K562 (cell line): ENCODE measurements at regions not wholly inside any gene's neighbourhood (a gene's known extent, or its start where the extent isn't known, plus 50 kb on each side); places are given as distances from the start of the nearest gene placed in this dataset.

Experiments used
- ATAC-seq: fragments of 200-7000 bp; cut with Tn5 transposase; 3 replicates; pipeline ENCODE4 v1.9.1; 2020; ENCODE audit warnings: moderate library complexity
- BruUV-seq: library from RNA; stranded (reverse); fragments of 400-500 nt; replicated peaks from 2 replicates; lab custom pipeline; 2021; lab: Mats Ljungman, UMichigan
- CTCF ChIA-PET: fragments of 300-600 bp; formaldehyde crosslinking; extraction: SDS; loops from one replicate; lab custom pipeline; 2021; ENCODE audit warnings: low intra/inter-chr PET ratio; lab: Yijun Ruan, JAX
- POLR2A ChIA-PET: fragments of 300-600, 350-650 bp; sonication (Branson Sonifier 250); formaldehyde crosslinking; extraction: SDS; loops from one replicate; lab custom pipeline; 2021; ENCODE audit warnings: antibody characterized with exemption, inconsistent platforms; lab: Yijun Ruan, JAX
- DNase-seq, 4 experiments: peaks; one replicate each; pipeline versions ENCODE4 v3.0.0 to v3.0.0-alpha.2; 2011 to 2018; ENCODE audit warnings: low spot score in 3 of 4, mixed read lengths in 3 of 4; ENCODE audit errors: extremely low read depth in 1 of 4
- FAIRE-seq: peaks from 2 replicates; lab custom pipeline; 2011; peaks lifted over from hg19 to GRCh38; lab: Jason Lieb, UNC
- H2AFZ ChIP-seq: 2 replicates; pipeline ENCODE4 v1.6.0; 2011; ENCODE audit warnings: low read depth, low read length, control low read depth, inconsistent platforms
- H3K27ac ChIP-seq: fragments of 200-600 bp; 3 replicates; pipeline ENCODE4 v1.8.0; 2011; ENCODE audit warnings: low read depth, mild to moderate bottlenecking, control low read depth, inconsistent platforms, low read length, moderate library complexity, mixed read lengths; ENCODE audit errors: extremely low read depth
- H3K27me3 ChIP-seq, 2 experiments: fragments of 300-600 bp in 1 of 2; 2 replicates in 1 of 2; 3 replicates in 1 of 2; pipeline versions ENCODE4 v1.6.0 to v1.8.0; 2011; ENCODE audit warnings: inconsistent platforms in 2 of 2, low read length in 2 of 2, mild to moderate bottlenecking in 1 of 2, mixed read lengths in 1 of 2, moderate library complexity in 1 of 2; ENCODE audit not compliant: control insufficient read depth in 2 of 2, insufficient read depth in 2 of 2
- H3K36me3 ChIP-seq: fragments of 300-600 bp; 3 replicates; pipeline ENCODE4 v1.8.0; 2011; ENCODE audit warnings: mild to moderate bottlenecking, low read length, inconsistent platforms; ENCODE audit not compliant: control insufficient read depth, insufficient read depth
- H3K4me1 ChIP-seq, 2 experiments: fragments of 200-600 bp in 1 of 2; replicated peaks in 1 of 2; 2 replicates in 1 of 2; 3 replicates in 1 of 2; pipeline versions ENCODE4 v1.5.1 to v1.8.0; 2011; ENCODE audit warnings: inconsistent platforms in 2 of 2, low read length in 2 of 2, mild to moderate bottlenecking in 1 of 2, mixed read lengths in 1 of 2, moderate library complexity in 1 of 2; ENCODE audit not compliant: control insufficient read depth in 2 of 2, insufficient read depth in 2 of 2
- H3K4me2 ChIP-seq: 2 replicates; pipeline ENCODE4 v1.6.1; 2011; ENCODE audit warnings: low read length, control low read depth, inconsistent platforms, mixed read lengths; ENCODE audit not compliant: insufficient read depth
- H3K4me3 ChIP-seq: fragments of 200-600 bp; sonication (generic), shearing (Covaris generic); 2 replicates; pipeline ENCODE4 v1.5.1; 2016; ENCODE audit warnings: control low read depth, inconsistent platforms
- H3K79me2 ChIP-seq: fragments of 200-600 bp; 3 replicates; pipeline ENCODE4 v1.8.0; 2011; ENCODE audit warnings: low read length, inconsistent platforms; ENCODE audit not compliant: control insufficient read depth, insufficient read depth
- H3K9ac ChIP-seq, 2 experiments: 2 replicates each; pipeline versions ENCODE4 v1.6.0 to v1.6.1; 2011; ENCODE audit warnings: low read depth in 2 of 2, low read length in 2 of 2, control low read depth in 1 of 2, inconsistent platforms in 1 of 2, mild to moderate bottlenecking in 1 of 2, mixed read lengths in 1 of 2; ENCODE audit not compliant: insufficient read depth in 1 of 2
- H3K9me1 ChIP-seq: one replicate; pipeline ENCODE4 v1.6.0; 2011; ENCODE audit warnings: inconsistent platforms, mild to moderate bottlenecking, low read length, moderate library complexity; ENCODE audit not compliant: control insufficient read depth, insufficient read depth
- H3K9me3 ChIP-seq: replicated peaks from 2 replicates; pipeline ENCODE4 v1.5.1; 2011; ENCODE audit warnings: low read depth, low read length, inconsistent platforms; ENCODE audit not compliant: control insufficient read depth, insufficient read depth
- H4K20me1 ChIP-seq: replicated peaks from 2 replicates; pipeline ENCODE4 v1.6.1; 2011; ENCODE audit warnings: low read length, inconsistent platforms, mixed read lengths; ENCODE audit not compliant: control insufficient read depth, insufficient read depth
- BRD4 ChIP-seq: fragments of 200-600 bp; sonication (generic); IDR thresholded peaks from 2 replicates; pipeline ENCODE4 v1.6.1; 2017; ENCODE audit warnings: inconsistent platforms
- COPS2 ChIP-seq: fragments of 450-650 bp; conservative IDR thresholded peaks from 2 replicates; pipeline ENCODE4 v1.6.1; 2016; ENCODE audit warnings: mild to moderate bottlenecking, moderate library complexity
- CTCFL ChIP-seq: IDR thresholded peaks from 2 replicates; pipeline ENCODE4 v1.6.1; 2011; ENCODE audit warnings: borderline replicate concordance, low read depth, mild to moderate bottlenecking, moderate library complexity, low read length; ENCODE audit not compliant: insufficient read depth, poor library complexity, severe bottlenecking
- JUN ChIP-seq, 2 experiments: sonication (generic) in 1 of 2; formaldehyde crosslinking in 1 of 2; IDR thresholded peaks; 2 replicates each; pipeline versions ENCODE4 v1.6.1 to v1.8.0; 2012 to 2022; ENCODE audit warnings: borderline replicate concordance in 2 of 2, mild to moderate bottlenecking in 2 of 2, improper control_type of control experiment in 1 of 2, low read depth in 1 of 2, low read length in 1 of 2, missing genetic modification reagents in 1 of 2
- MEF2A ChIP-seq: IDR thresholded peaks from 2 replicates; pipeline ENCODE4 v1.6.1; 2011; ENCODE audit warnings: low read depth, mild to moderate bottlenecking, low read length, moderate library complexity; ENCODE audit not compliant: control insufficient read depth
- NCOA1 ChIP-seq: fragments of 450-650 bp; IDR thresholded peaks from 2 replicates; pipeline ENCODE4 v1.6.1; 2016; ENCODE audit warnings: low read depth
- NEUROD1 ChIP-seq: fragments of 150-350 bp; IDR thresholded peaks from 2 replicates; pipeline ENCODE4 v1.6.1; 2014; ENCODE audit warnings: borderline replicate concordance, low read length, low read depth; ENCODE audit not compliant: partially characterized antibody
- PPARD ChIP-seq: fragments of 250-450 bp; sonication (Bioruptor Pico); IDR thresholded peaks from 2 replicates; pipeline ENCODE4 v1.8.0; 2022; ENCODE audit warnings: inconsistent platforms, mild to moderate bottlenecking, moderate library complexity
- RBM34 ChIP-seq: fragments of 200-400 bp; formaldehyde crosslinking; IDR thresholded peaks from 2 replicates; pipeline ENCODE4 v1.6.1; 2018; ENCODE audit warnings: low read length, borderline replicate concordance; ENCODE audit not compliant: insufficient read depth
- TAF9B ChIP-seq: fragments of 450-650 bp; IDR thresholded peaks from 2 replicates; pipeline ENCODE4 v1.6.1; 2018; ENCODE audit warnings: mild to moderate bottlenecking; ENCODE audit not compliant: partially characterized antibody
- USF2 ChIP-seq: sonication (generic); formaldehyde crosslinking; IDR thresholded peaks from 2 replicates; pipeline ENCODE4 v1.5.0; 2020; ENCODE audit warnings: missing genetic modification reagents
- ZBTB17 ChIP-seq: fragments of 450-650 bp; formaldehyde crosslinking; IDR thresholded peaks from 2 replicates; pipeline ENCODE4 v1.4.0; 2020; ENCODE audit warnings: mild to moderate bottlenecking
- ZBTB8A ChIP-seq: fragments of 450-650 bp; IDR thresholded peaks from 2 replicates; pipeline ENCODE4 v1.6.1; 2018; ENCODE audit warnings: mild to moderate bottlenecking, moderate library complexity; ENCODE audit not compliant: partially characterized antibody
- ZNF398 ChIP-seq: fragments of 250-450 bp; sonication (Bioruptor Pico); IDR thresholded peaks from 2 replicates; pipeline ENCODE4 v1.8.0; 2021; ENCODE audit warnings: moderate library complexity, mild to moderate bottlenecking, inconsistent platforms
- ZNF584 ChIP-seq: fragments of 200-800 bp; sonication (Bioruptor generic); IDR thresholded peaks from 2 replicates; pipeline ENCODE4 v1.6.1; 2016; ENCODE audit warnings: low read depth, mild to moderate bottlenecking, missing genetic modification characterization, missing compliant biosample characterization
- ZNF589 ChIP-seq: fragments of 200-800 bp; sonication (Bioruptor generic); IDR thresholded peaks from 2 replicates; pipeline ENCODE4 v1.6.1; 2016; ENCODE audit warnings: low read depth, missing genetic modification characterization, missing compliant biosample characterization
- WGBS: fragments of 100-300 bp; shearing (Covaris generic); methylation state at CpG from one replicate; pipeline ENCODE4 v1.1.6; 2016; ENCODE audit warnings: low coverage, mixed read lengths; ENCODE audit not compliant: insufficient coverage; ENCODE audit errors: missing lambda C conversion rate; 5-methylcytosine and 5-hydroxymethylcytosine counted together
- in situ Hi-C: fragments of 300-500 bp; cut with MboI; formaldehyde crosslinking; loops from 4 replicates; pipeline ENCODE4 v1.15.0; 2018; ENCODE audit warnings: inconsistent platforms, mixed read lengths
- intact Hi-C: fragments of 100-400 bp; cut with micrococcal nuclease; formaldehyde crosslinking; loops from 2 replicates; pipeline ENCODE4 v1.14.2; 2022

- no peak overlapping the region for H3K9ac ChIP-seq
- BruUV-seq: no TSS peak
- DNase-seq: no peak
- no peak overlapping the region for H3K4me3 ChIP-seq
- no peaks in the 10 kb centered on the region for H3K27me3 ChIP-seq
- H2AFZ ChIP-seq: no peak overlapping the region
- no peak for ATAC-seq
- 0% methylated on average over 2 of the region's 2 CpGs for WGBS
- no peak overlapping the region for H3K27ac ChIP-seq
- no peak for FAIRE-seq
- H3K9me3 ChIP-seq: no peaks in the 10 kb centered on the region
- no peaks in the 10 kb centered on the region for H3K4me1 ChIP-seq
- H3K4me2 ChIP-seq: no peak overlapping the region
- ChIA-PET CTCF (no interaction called here), POLR2A (interaction anchor here (0.5 kb wide), 1 partner anchor 724 kb away, joined by 3 read pairs; no protein-coding TSS in a partner anchor)
- in situ Hi-C loops: no loop called here
- H4K20me1 ChIP-seq: no peaks in the 10 kb centered on the region
- no peak for TF ChIP-seq CTCFL
- no peak for TF ChIP-seq PPARD (CRISPR knock-in tag)
- no peak for TF ChIP-seq BRD4
- no peak for TF ChIP-seq COPS2
- TF ChIP-seq ZNF589 (CRISPR knock-in tag): no peak
- TF ChIP-seq NCOA1: no peak
- TF ChIP-seq ZNF398 (CRISPR knock-in tag): no peak
- no peak for TF ChIP-seq ZNF584 (CRISPR knock-in tag)
- no peak for TF ChIP-seq ZBTB8A
- no peak for TF ChIP-seq NEUROD1
- TF ChIP-seq USF2 (CRISPR knock-in tag): no peak
- no peak for TF ChIP-seq TAF9B
- TF ChIP-seq ZBTB17 (CRISPR knock-in tag): no peak
- TF ChIP-seq RBM34: no peak
- no peak for TF ChIP-seq JUN (IDR thresholded peaks at IDR 0.05; ENCODE audit: borderline replicate concordance, low read depth, low read length)
- TF ChIP-seq JUN (CRISPR knock-in tag; IDR thresholded peaks at IDR 0.05; ENCODE audit: borderline replicate concordance): no peak
- no peak for TF ChIP-seq MEF2A
- H3K36me3 ChIP-seq: no peaks in the 10 kb centered on the region
- H3K79me2 ChIP-seq: no peaks in the 10 kb centered on the region
- intact Hi-C loops: no loop called here
- H3K9me1 ChIP-seq: no peaks in the 10 kb centered on the region
Observed at GRCh38 chr10:89867964-89868363, 166.6 kb downstream of the KIF20B start.
